GM12892 (cell line): ENCODE measurements at regions not wholly inside any gene's neighbourhood (a gene's known extent, or its start where the extent isn't known, plus 50 kb on each side); places are given as distances from the start of the nearest gene placed in this dataset.

Experiments
- POLR2A ChIP-seq: IDR thresholded peaks from 2 replicates; pipeline ENCODE4 v1.6.1; 2011; ENCODE audit warnings: low read depth, low read length, control low read depth
- POLR2AphosphoS5 ChIP-seq: IDR thresholded peaks from 2 replicates; pipeline ENCODE4 v1.6.1; 2011; ENCODE audit warnings: low read depth, low read length, control low read depth
- TAF1 ChIP-seq: IDR thresholded peaks from 2 replicates; pipeline ENCODE4 v1.6.1; 2011; ENCODE audit warnings: low read depth, mild to moderate bottlenecking, control low read depth, low read length, borderline replicate concordance

GRCh38 chr2:104472076-104472475 is 381.8 kb upstream of the POU3F3 start:
- TF ChIP-seq POLR2A (no peak), POLR2AphosphoS5 (no peak), TAF1 (no peak)
